Spleen (tissue), 11 donors: ENCODE measurements at regions not wholly inside any gene's neighbourhood (a gene's known extent, or its start where the extent isn't known, plus 50 kb on each side); places are given as distances from the start of the nearest gene placed in this dataset.

Source experiments
- DNase-seq: peaks from one replicate; pipeline ENCODE4 v3.0.0-alpha.2; 2020
- H3K27ac ChIP-seq, 8 donors: fragments of 200-600 bp; sonication (generic) in 7 of 8; 1 replicate in 4 of 8; 2 replicates in 4 of 8; pipeline versions ENCODE4 v1.5.0 to v1.8.0; 2016 to 2021; ENCODE audit warnings: inconsistent platforms in 4 of 8, mild to moderate bottlenecking in 4 of 8, moderate library complexity in 1 of 8
- H3K27me3 ChIP-seq, 7 donors: fragments of 200-600 bp; sonication (generic) in 6 of 7; replicated peaks in 1 of 7; 1 replicate in 4 of 7; 2 replicates in 3 of 7; pipeline versions ENCODE4 v1.5.0 to v1.8.0; 2016 to 2021; ENCODE audit warnings: inconsistent platforms in 3 of 7, mild to moderate bottlenecking in 1 of 7
- H3K36me3 ChIP-seq, 6 donors: fragments of 200-600 bp; sonication (generic) in 5 of 6; 1 replicate in 4 of 6; 2 replicates in 2 of 6; pipeline versions ENCODE4 v1.5.0 to v1.8.0; 2016 to 2021; ENCODE audit warnings: inconsistent platforms in 2 of 6
- H3K4me1 ChIP-seq, 6 donors: fragments of 200-600 bp; sonication (generic) in 5 of 6; 1 replicate in 3 of 6; 2 replicates in 3 of 6; pipeline versions ENCODE4 v1.5.0 to v1.8.0; 2016 to 2021; ENCODE audit warnings: inconsistent platforms in 3 of 6
- H3K4me3 ChIP-seq, 8 donors: fragments of 200-600 bp; sonication (generic) in 7 of 8; 1 replicate in 4 of 8; 2 replicates in 4 of 8; pipeline versions ENCODE4 v1.5.0 to v1.8.0; 2016 to 2021; ENCODE audit warnings: inconsistent platforms in 4 of 8, mild to moderate bottlenecking in 4 of 8, moderate library complexity in 2 of 8
- H3K9me3 ChIP-seq, 8 donors: fragments of 200-600 bp; sonication (generic) in 7 of 8; 1 replicate in 4 of 8; 2 replicates in 4 of 8; pipeline versions ENCODE4 v1.5.0 to v1.8.0; 2016 to 2021; ENCODE audit warnings: inconsistent platforms in 4 of 8
- CTCF ChIP-seq, 11 experiments: fragments of 200-600 bp in 7 of 11; fragments of 450-650 bp in 4 of 11; sonication (generic) in 4 of 11; IDR thresholded peaks in 8 of 11; conservative IDR thresholded peaks in 3 of 11; 1 replicate in 7 of 11; 2 replicates in 4 of 11; pipeline versions ENCODE4 v1.4.0 to v1.8.0; 2016 to 2021; ENCODE audit warnings: antibody characterized with exemption in 11 of 11, inconsistent platforms in 4 of 11, mild to moderate bottlenecking in 1 of 11
- POLR2A ChIP-seq, 3 donors: fragments of 450-650 bp; IDR thresholded peaks; one replicate each; pipeline ENCODE4 v1.5.1; 2017; ENCODE audit warnings: antibody characterized with exemption in 3 of 3, mild to moderate bottlenecking in 1 of 3
- POLR2AphosphoS5 ChIP-seq, 3 donors: sonication (generic); formaldehyde crosslinking; IDR thresholded peaks; one replicate each; pipeline ENCODE4 v1.5.1; 2017; ENCODE audit warnings: antibody characterized with exemption in 3 of 3
- WGBS, 5 donors: extraction: QIAGEN DNeasy Blood & Tissue Kit in 3 of 5; methylation state at CpG; one replicate each; pipeline versions ENCODE4 v1.1.5 to v1.1.7; 2013 to 2018; 5-methylcytosine and 5-hydroxymethylcytosine counted together
- intact Hi-C: fragments of 100-400 bp; cut with DNase I; formaldehyde crosslinking; loops from one replicate; pipeline ENCODE4 v1.15.0; 2023; ENCODE audit warnings: low total_unique reads
- donor health status: healthy with polysubstance abuse.
- donor health status: DM: no; HTN: no; CAD: no; lungs with moderate emphysema.
- donor health status: DM: no; HTN: no; CAD: no.
- donor health status: Bipolar disorder and iron deficiency.
- donor health status: healthy.
- donor health status: DM: no; HTN: no; CAD: no.
- donor health status: DM: yes; HTN: yes; CAD: no.

- H3K27ac ChIP-seq: no peak overlapping the region
- 41 to 65% (median 54%) methylated on average over 2 of the region's 2 CpGs for WGBS, 5 donors
- TF ChIP-seq CTCF (IDR thresholded peaks at IDR 0.05 in 8 of 11, conservative IDR thresholded peaks at IDR 0.05 in 3 of 11): no peak
- no peak for TF ChIP-seq POLR2A (IDR thresholded peaks at IDR 0.05)
- no peak for TF ChIP-seq POLR2AphosphoS5 (IDR thresholded peaks at IDR 0.05)
These were observed 201.2 kb upstream of the ADAMTS5 start for GRCh38 chr21:27168084-27168483.

GRCh38 chr21:27164208-27165177 lies 197.6 kb upstream of the ADAMTS5 start:
- Histone ChIP-seq H3K27me3 (no peaks in the 10 kb centered on the region), H3K27ac (no peak overlapping the region), H3K9me3 (peaks cover 0 to 15% (median 0%) of the 10 kb centered on the region in 8 donors), H3K4me3 (no peak overlapping the region), H3K4me1 (no peaks in the 10 kb centered on the region), H3K36me3 (no peaks in the 10 kb centered on the region)
- intact Hi-C loops: no loop called here
- WGBS, 5 donors: 73 to 83% (median 75%) methylated on average over 7 of the region's 7 CpGs
- no peak for DNase-seq
- no peak for TF ChIP-seq CTCF (IDR thresholded peaks at IDR 0.05 in 8 of 11, conservative IDR thresholded peaks at IDR 0.05 in 3 of 11)

More at GRCh38 chr21:27168084-27168483, 201.2 kb upstream of the ADAMTS5 start:
- peaks cover 0 to 15% (median 0%) of the 10 kb centered on the region in 8 donors for H3K9me3 ChIP-seq
- no peaks in the 10 kb centered on the region for H3K27me3 ChIP-seq
- H3K4me1 ChIP-seq: no peaks in the 10 kb centered on the region
- no peak overlapping the region for H3K4me3 ChIP-seq
- H3K36me3 ChIP-seq: no peaks in the 10 kb centered on the region
- intact Hi-C loops: no loop called here
- DNase-seq: no peak

- Histone ChIP-seq H3K27ac (no peak overlapping the region), H3K4me1 (no peaks in the 10 kb centered on the region), H3K4me3 (no peak overlapping the region), H3K27me3 (no peaks in the 10 kb centered on the region), H3K36me3 (no peaks in the 10 kb centered on the region), H3K9me3 (peaks cover 0 to 5% (median 0%) of the 10 kb centered on the region in 8 donors)
- no peak for DNase-seq
- 56 to 75% (median 67%) methylated on average over 6 of the region's 6 CpGs for WGBS, 5 donors
- intact Hi-C loops: no loop called here
- TF ChIP-seq CTCF (IDR thresholded peaks at IDR 0.05 in 8 of 11, conservative IDR thresholded peaks at IDR 0.05 in 3 of 11) (no peak), POLR2AphosphoS5 (IDR thresholded peaks at IDR 0.05) (no peak), POLR2A (IDR thresholded peaks at IDR 0.05) (no peak)
These were observed 192.1 kb upstream of the ADAMTS5 start for GRCh38 chr21:27158967-27159366.

GRCh38 chr21:27157097-27157496 lies 190.2 kb upstream of the ADAMTS5 start:
- H3K4me3 ChIP-seq: no peak overlapping the region
- no peak overlapping the region for H3K27ac ChIP-seq
- DNase-seq: no peak
- no peaks in the 10 kb centered on the region for H3K4me1 ChIP-seq
- no peaks in the 10 kb centered on the region for H3K36me3 ChIP-seq
- TF ChIP-seq POLR2AphosphoS5 (IDR thresholded peaks at IDR 0.05) (no peak), POLR2A (IDR thresholded peaks at IDR 0.05) (no peak), CTCF (IDR thresholded peaks at IDR 0.05 in 8 of 11, conservative IDR thresholded peaks at IDR 0.05 in 3 of 11) (no peak)
- peaks cover 0 to 3% (median 0%) of the 10 kb centered on the region in 8 donors for H3K9me3 ChIP-seq
- intact Hi-C loops: no loop called here
- no peaks in the 10 kb centered on the region for H3K27me3 ChIP-seq
- 68 to 82% (median 74%) methylated on average over 7 of the region's 7 CpGs for WGBS, 5 donors
